Muscle of leg (tissue), 3 donors: ENCODE measurements at regions not wholly inside any gene's neighbourhood (a gene's known extent, or its start where the extent isn't known, plus 50 kb on each side); places are given as distances from the start of the nearest gene placed in this dataset.
A peak's percentile ranks its signal among the peaks of the same experiment; 100 is the strongest.

ENCODE experiments used
- DNase-seq: peaks from one replicate; pipeline ENCODE4 v3.0.0; 2013
- H3K27ac ChIP-seq: one replicate; pipeline ENCODE4 v1.5.1; 2013; ENCODE audit warnings: mild to moderate bottlenecking, low read length, control low read depth
- H3K27me3 ChIP-seq: one replicate; pipeline ENCODE4 v1.6.1; 2013; ENCODE audit warnings: low read length; ENCODE audit not compliant: control insufficient read depth, insufficient read depth
- H3K36me3 ChIP-seq: one replicate; pipeline ENCODE4 v1.6.1; 2013; ENCODE audit warnings: low read length; ENCODE audit not compliant: control insufficient read depth, insufficient read depth
- H3K4me1 ChIP-seq: one replicate; pipeline ENCODE4 v1.6.1; 2013; ENCODE audit warnings: low read length; ENCODE audit not compliant: control insufficient read depth, insufficient read depth
- H3K4me3 ChIP-seq: one replicate; pipeline ENCODE4 v1.5.1; 2013; ENCODE audit warnings: low read length, control low read depth
- H3K9me3 ChIP-seq: replicated peaks from 2 replicates; pipeline ENCODE4 v1.6.1; 2013; ENCODE audit warnings: low read depth, low read length; ENCODE audit not compliant: control insufficient read depth
- WGBS: methylation state at CpG from one replicate; pipeline ENCODE4 v1.1.5; 2013; ENCODE audit warnings: missing lambda C conversion rate; ENCODE audit not compliant: insufficient coverage; 5-methylcytosine and 5-hydroxymethylcytosine counted together

DNA sequence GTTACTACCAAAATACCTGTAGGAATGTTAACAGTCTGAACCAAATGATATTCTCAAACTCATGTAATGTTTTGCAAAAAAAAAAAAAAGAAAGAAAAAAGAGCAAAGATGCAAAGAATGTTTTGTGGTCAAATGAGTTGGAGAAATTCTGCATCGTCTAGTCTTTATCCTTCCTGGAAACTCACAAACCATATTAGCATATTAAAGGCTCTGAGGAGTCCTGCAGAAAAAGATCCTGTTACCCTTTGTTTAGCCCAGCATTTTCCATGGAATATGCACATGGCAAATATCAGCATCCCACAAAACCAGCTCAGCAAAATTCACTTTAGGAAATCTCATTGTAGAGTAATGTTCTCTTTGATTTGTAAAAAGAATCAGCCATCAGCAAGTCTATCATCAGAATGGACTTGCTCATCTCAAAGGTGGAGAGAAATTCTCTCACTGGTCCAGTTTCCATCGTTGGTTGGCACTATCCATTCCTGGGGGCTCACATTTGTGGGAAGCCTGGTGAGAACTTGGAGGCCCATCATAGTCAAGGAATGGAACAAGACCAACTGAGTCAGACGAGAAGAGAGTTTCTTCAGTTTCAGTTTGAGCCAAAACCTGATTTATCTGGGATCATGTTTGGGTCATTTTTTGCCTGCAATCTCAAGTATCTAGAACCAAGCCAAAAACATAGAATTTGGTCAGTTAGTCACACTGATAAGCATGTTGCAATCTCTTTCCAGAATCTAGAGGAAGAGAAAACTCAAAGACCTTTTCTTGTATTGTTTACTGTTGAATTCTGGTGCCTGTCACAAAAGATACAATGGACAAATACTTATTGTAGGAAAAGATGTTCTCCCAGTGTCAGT lies 129.8 kb downstream of the TBX5 start:
- Histone ChIP-seq H3K4me3 (no peak overlapping the region), H3K36me3 (no peaks in the 10 kb centered on the region), H3K4me1 (peaks cover 14% of the 10 kb centered on the region), H3K27ac (no peak overlapping the region), H3K9me3 (no peaks in the 10 kb centered on the region), H3K27me3 (peaks cover 2% of the 10 kb centered on the region)
- WGBS = 17% methylated on average over 1 of the region's 3 CpGs
- no peak for DNase-seq

DNA sequence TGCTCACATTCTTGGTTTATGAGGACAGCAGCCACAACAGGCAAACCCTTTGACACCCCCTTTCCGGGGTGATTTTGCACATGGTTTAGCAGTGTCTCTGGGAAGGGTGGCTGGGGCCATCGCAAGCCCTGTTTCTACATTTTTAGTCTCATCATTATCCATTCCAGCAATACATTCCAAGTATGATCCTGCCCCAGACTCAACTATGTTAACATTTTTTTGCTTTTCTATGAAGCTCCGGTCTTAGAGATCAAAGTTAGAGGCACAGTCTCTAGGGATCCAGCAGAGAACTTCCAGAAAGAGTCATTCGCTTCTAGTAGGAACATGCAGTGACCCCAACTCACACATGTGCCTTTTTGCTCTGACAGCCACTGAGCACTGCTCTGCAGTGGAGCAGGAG lies 130.9 kb downstream of the TBX5 start:
- Histone ChIP-seq H3K4me3 (no peak overlapping the region), H3K4me1 (peaks cover 14% of the 10 kb centered on the region), H3K27ac (no peak overlapping the region), H3K36me3 (no peaks in the 10 kb centered on the region), H3K27me3 (peaks cover 2% of the 10 kb centered on the region), H3K9me3 (no peaks in the 10 kb centered on the region)
- WGBS = 44% methylated on average over 2 of the region's 4 CpGs
- peak; percentile 13 for DNase-seq

DNA sequence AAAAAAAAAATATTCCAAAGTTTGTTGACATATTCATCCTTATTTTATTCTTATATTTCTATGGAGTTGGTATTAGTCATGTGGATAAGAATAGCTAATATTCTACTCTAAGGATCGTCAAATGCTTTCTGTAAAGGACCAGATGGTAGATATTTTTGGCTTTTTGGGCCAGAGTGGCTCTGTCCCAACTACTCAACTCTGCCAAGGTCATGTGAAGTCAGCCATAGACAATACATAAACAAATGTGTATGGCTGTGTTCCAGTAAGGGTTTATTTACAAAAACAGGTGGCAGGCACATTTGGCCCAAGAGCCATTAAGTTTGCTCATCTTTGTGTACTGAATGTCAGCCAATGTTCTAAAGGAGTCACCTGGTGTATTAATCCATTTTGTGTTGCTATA lies 131.8 kb downstream of the TBX5 start:
- Histone ChIP-seq H3K9me3 (no peaks in the 10 kb centered on the region), H3K36me3 (no peaks in the 10 kb centered on the region), H3K4me1 (peaks cover 14% of the 10 kb centered on the region), H3K27me3 (peaks cover 4% of the 10 kb centered on the region), H3K4me3 (no peak overlapping the region), H3K27ac (no peak overlapping the region)
- no CpG with 5 or more reads among the region's 1 CpG for WGBS
- DNase-seq = peak; percentile 79

DNA sequence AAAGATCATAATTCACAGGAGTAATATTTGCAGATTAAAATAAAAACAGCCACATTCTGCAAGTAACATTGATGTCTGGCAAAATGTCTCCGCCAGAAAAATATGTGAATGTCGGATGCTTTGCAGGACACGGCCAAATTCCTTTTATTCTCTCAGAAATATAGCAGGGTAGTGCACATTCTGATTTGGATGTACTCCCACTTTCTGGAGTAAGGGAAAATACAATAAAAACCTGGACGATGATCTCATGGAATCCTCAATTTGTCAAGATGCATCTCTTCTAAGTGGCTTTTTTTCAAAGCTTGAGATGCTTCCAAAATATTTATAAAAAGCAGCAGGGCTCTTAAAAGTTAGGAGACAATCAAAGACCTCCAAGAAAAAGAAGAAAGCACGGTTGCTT lies 133.3 kb downstream of the TBX5 start:
- Histone ChIP-seq H3K36me3 (no peaks in the 10 kb centered on the region), H3K4me3 (no peak overlapping the region), H3K27me3 (peaks cover 5% of the 10 kb centered on the region), H3K27ac (peak overlapping the region; percentile 20), H3K4me1 (peaks cover 14% of the 10 kb centered on the region), H3K9me3 (no peaks in the 10 kb centered on the region)
- peak; percentile 94 for DNase-seq
- whole genome bisulfite sequencing = no CpG with 5 or more reads among the region's 5 CpGs

DNA sequence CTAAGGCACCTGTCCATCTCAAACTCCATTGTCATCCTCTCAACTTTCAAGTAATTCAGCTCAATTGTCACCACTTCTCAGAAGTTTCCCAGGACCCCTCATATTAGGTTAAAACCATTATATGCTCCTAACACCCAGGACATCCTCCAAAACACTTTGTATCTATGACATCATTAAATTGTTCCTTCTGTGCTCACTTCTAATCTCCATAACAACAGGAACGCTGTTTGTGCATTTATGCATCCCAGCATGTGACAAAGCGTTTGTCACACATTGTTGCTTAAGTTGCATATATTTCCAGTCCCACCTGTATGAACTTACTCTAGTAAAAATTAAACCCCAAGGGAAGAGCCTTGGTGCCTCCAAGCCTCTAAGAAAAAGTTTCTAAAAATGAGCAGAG lies 133.9 kb downstream of the TBX5 start:
- peak overlapping the region; percentile 10 for H3K27ac ChIP-seq
- peaks cover 14% of the 10 kb centered on the region for H3K4me1 ChIP-seq
- H3K4me3 ChIP-seq = no peak overlapping the region
- no peaks in the 10 kb centered on the region for H3K36me3 ChIP-seq
- WGBS = 0% methylated on average over 1 of the region's 2 CpGs
- H3K9me3 ChIP-seq = no peaks in the 10 kb centered on the region
- peak; percentile 81 for DNase-seq
- peaks cover 5% of the 10 kb centered on the region for H3K27me3 ChIP-seq

DNA sequence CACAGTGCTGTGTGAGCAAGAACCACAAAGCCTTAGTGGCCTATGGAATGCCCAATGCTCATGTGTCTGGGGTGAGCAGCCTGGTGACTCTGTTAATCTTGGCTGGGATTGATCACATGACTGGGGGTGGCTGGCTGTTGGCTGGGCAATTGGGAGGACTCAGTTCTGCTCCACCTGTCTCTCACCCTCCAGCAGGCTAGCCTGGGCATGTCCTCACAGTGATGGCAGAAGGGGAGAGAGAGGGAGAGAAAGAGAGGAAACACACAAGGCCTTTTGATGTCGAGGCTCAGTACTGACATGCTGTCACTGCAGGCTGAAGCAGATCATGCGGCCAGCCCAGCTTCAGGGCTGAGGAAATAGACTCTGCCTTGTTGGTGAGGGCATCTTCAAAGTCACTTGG lies 136.8 kb downstream of the TBX5 start:
- peaks cover 3% of the 10 kb centered on the region for H3K27me3 ChIP-seq
- no peak overlapping the region for H3K27ac ChIP-seq
- H3K9me3 ChIP-seq = no peaks in the 10 kb centered on the region
- H3K4me3 ChIP-seq = no peak overlapping the region
- 43% methylated on average over 1 of the region's 2 CpGs for WGBS
- H3K4me1 ChIP-seq = peaks cover 1% of the 10 kb centered on the region
- no peaks in the 10 kb centered on the region for H3K36me3 ChIP-seq
- DNase-seq = no peak

DNA sequence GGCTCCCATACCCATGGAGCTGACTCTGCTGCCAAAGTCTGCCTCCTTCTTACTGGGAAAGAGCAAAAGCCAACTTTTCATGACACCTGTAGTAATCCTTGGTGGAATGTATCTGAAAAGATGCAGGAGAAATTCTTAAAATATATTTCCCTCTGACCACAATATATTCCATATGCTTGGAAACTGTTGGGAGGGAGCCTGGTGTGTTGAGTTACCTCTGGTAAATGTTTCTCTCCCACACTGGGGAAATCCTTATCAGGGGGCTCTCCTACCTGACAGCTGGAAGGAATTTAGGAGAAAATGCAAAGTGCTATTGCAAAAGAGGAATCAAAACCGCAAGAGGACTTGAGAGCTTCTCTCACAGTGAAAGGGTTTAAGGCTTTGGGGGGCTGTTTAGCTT lies 139.4 kb downstream of the TBX5 start:
- Histone ChIP-seq H3K27ac (no peak overlapping the region), H3K27me3 (peaks cover 3% of the 10 kb centered on the region), H3K36me3 (no peaks in the 10 kb centered on the region), H3K4me3 (no peak overlapping the region), H3K4me1 (no peaks in the 10 kb centered on the region), H3K9me3 (no peaks in the 10 kb centered on the region)
- DNase-seq = no peak
- WGBS = no CpG with 5 or more reads among the region's 1 CpG

DNA sequence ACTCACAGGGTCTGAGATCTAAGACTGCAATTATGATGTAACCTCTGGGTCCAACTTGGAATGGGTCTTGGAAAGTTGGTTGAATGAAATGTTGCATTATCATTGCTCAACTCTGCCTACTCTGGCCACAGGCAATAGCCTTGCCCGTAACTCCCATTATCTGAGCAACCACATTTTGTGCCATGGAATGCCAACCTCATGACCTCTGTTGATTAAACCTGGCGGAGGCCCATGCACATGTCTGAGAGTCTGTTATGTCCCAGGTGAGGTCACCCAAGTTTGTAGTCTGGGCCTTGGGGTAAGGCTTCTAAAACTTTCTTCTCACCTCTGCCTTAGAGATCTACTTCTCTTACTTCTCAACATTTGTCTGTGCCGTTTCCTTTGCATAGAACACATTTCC lies 140.9 kb downstream of the TBX5 start:
- WGBS = 67% methylated on average over 1 of the region's 3 CpGs
- no peak for DNase-seq
- Histone ChIP-seq H3K27ac (no peak overlapping the region), H3K9me3 (no peaks in the 10 kb centered on the region), H3K4me3 (no peak overlapping the region), H3K27me3 (peaks cover 3% of the 10 kb centered on the region), H3K4me1 (no peaks in the 10 kb centered on the region), H3K36me3 (no peaks in the 10 kb centered on the region)

DNA sequence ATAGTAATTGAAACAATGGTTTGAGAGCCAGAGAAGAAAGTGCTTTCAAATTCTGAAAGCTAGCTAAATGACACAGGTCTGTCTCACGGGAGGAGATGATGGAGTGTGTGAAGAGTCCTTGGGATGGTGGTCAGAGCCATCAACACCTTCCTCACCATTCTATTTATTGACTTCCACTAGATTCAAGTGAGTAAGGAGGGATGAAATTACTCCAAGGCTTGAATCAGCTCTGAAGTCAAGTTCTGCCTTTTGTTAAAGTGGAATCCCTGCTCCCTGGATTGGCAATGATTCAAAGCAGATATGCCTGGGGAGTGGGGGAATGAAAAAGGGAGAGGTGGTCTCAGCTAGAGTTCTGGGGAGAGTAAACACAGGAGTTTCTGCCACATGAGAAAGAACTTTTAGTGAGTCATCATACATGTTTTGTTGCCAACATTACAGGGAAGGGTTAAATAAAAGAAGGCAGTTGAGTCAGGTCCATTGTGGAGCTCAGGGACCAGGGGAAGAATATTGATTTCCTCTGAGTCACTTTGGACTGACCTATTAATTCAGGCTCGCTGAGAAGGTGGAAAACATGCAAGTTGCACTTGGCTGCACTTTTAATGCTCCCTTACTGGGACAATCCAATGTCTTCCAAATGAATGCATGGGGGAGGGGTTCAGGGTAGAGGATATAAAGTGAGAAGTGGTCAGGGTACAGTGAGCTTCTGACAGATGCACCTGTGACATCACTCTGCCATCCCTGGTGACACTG lies 142.7 kb downstream of the TBX5 start:
- Histone ChIP-seq H3K27ac (peak overlapping the region; percentile 25), H3K4me1 (no peaks in the 10 kb centered on the region), H3K4me3 (no peak overlapping the region), H3K36me3 (no peaks in the 10 kb centered on the region), H3K9me3 (no peaks in the 10 kb centered on the region), H3K27me3 (no peaks in the 10 kb centered on the region)
- 14% methylated on average over 1 of the region's 2 CpGs for WGBS
- DNase-seq = peak; percentile 82

DNA sequence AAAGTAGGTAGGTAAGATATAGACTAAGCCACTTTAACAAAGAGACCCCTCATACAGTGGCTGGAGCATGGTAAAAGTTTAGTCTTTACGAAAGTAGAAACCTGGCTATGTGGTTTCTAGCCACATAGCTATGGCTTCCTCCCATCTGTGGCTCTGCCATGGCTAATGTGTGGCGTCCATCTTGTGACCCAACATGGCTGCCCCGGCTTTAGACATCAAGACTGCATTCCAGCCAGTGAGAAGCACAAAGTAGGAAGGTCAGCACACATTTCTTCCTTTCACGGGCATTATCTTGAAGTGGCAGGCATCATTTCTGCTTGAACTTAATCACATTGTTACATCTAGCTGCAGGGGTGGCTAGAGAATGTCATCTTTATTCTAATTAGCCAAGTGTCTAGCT lies 148.3 kb downstream of the TBX5 start:
- 77% methylated on average over 2 of the region's 4 CpGs for WGBS
- Histone ChIP-seq H3K36me3 (no peaks in the 10 kb centered on the region), H3K9me3 (no peaks in the 10 kb centered on the region), H3K27ac (no peak overlapping the region), H3K27me3 (peaks cover 4% of the 10 kb centered on the region), H3K4me3 (no peak overlapping the region), H3K4me1 (peaks cover 2% of the 10 kb centered on the region)
- no peak for DNase-seq
